Endodermal cell (in vitro differentiated cells): ENCODE measurements at regions not wholly inside any gene's neighbourhood (a gene's known extent, or its start where the extent isn't known, plus 50 kb on each side); places are given as distances from the start of the nearest gene placed in this dataset.

ENCODE experiments used
- DNase-seq: peaks from one replicate; pipeline ENCODE4 v3.0.0-alpha.2; 2017
- H3K27ac ChIP-seq: 2 replicates; pipeline ENCODE4 v1.5.1; 2013; ENCODE audit warnings: mild to moderate bottlenecking, low read depth, low read length, moderate library complexity
- H3K27me3 ChIP-seq: 2 replicates; pipeline ENCODE4 v1.6.1; 2013; ENCODE audit warnings: mild to moderate bottlenecking, low read length, moderate library complexity; ENCODE audit not compliant: insufficient read depth, control insufficient read depth, poor library complexity, severe bottlenecking
- H3K36me3 ChIP-seq: 2 replicates; pipeline ENCODE4 v1.7.0; 2013; ENCODE audit warnings: mild to moderate bottlenecking, low read length, moderate library complexity; ENCODE audit not compliant: control insufficient read depth, insufficient read depth
- H3K4me1 ChIP-seq: one replicate; pipeline ENCODE4 v1.7.0; 2013; ENCODE audit warnings: low read length; ENCODE audit not compliant: control insufficient read depth, insufficient read depth
- H3K4me3 ChIP-seq: 2 replicates; pipeline ENCODE4 v1.5.1; 2013; ENCODE audit warnings: mild to moderate bottlenecking, low read length, moderate library complexity
- H3K9ac ChIP-seq: 2 replicates; pipeline ENCODE4 v1.6.1; 2013; ENCODE audit warnings: mild to moderate bottlenecking, low read length, moderate library complexity; ENCODE audit not compliant: poor library complexity, severe bottlenecking; ENCODE audit errors: extremely low read depth
- H3K9me3 ChIP-seq: 2 replicates; pipeline ENCODE4 v1.6.1; 2013; ENCODE audit warnings: mild to moderate bottlenecking, low read length, moderate library complexity; ENCODE audit not compliant: control insufficient read depth
- H3K27ac Mint-ChIP-seq: 2 replicates; pipeline ENCODE4 v1.8.0; 2020; ENCODE audit warnings: mixed read lengths
- H3K27me3 Mint-ChIP-seq: 2 replicates; pipeline ENCODE4 v1.8.0; 2021; ENCODE audit warnings: mild to moderate bottlenecking, mixed read lengths; ENCODE audit not compliant: insufficient read depth
- H3K36me3 Mint-ChIP-seq: 2 replicates; pipeline ENCODE4 v1.8.0; 2020; ENCODE audit warnings: low read depth, mixed read lengths
- H3K4me1 Mint-ChIP-seq: 2 replicates; pipeline ENCODE4 v1.8.0; 2020; ENCODE audit warnings: mixed read lengths
- H3K4me3 Mint-ChIP-seq: 2 replicates; pipeline ENCODE4 v1.8.0; 2020; ENCODE audit warnings: mild to moderate bottlenecking, moderate library complexity, mixed read lengths
- H3K9me3 Mint-ChIP-seq: 2 replicates; pipeline ENCODE4 v1.8.0; 2020; ENCODE audit warnings: mild to moderate bottlenecking, mixed read lengths
- CTCF ChIP-seq: fragments of 200-600 bp; sonication (generic); conservative IDR thresholded peaks from 2 replicates; pipeline ENCODE4 v1.5.0; 2021; ENCODE audit warnings: antibody characterized with exemption, mild to moderate bottlenecking
- WGBS, 2 experiments: methylation state at CpG; one replicate each; pipeline versions ENCODE4 v1.1.5 to v1.1.7; 2013; ENCODE audit warnings: missing lambda C conversion rate in 2 of 2, mixed read lengths in 1 of 2; ENCODE audit not compliant: insufficient coverage in 1 of 2, insufficient read length in 1 of 2; 5-methylcytosine and 5-hydroxymethylcytosine counted together

DNA sequence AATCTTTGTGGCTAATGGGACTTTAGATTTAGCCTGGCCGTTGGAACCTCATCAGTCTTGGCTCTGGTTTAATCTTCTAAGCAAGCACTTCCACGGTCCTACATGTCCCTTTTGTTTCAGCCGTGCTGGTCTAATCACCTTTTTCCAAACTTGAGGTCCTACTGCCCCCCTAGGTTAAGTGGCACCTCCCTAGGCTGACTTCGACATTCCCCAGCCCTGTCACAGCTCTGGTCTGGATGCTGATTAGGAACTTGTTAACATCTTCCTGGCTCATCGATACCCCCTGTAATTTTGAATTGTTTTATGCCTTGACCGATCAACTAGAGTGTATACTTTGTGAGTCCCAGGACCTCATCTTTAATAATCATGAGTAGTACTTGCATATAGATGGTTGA lies 56.6 kb downstream of the OTOR start:
- H3K9ac ChIP-seq = no peak overlapping the region
- no peaks in the 10 kb centered on the region for H3K36me3 ChIP-seq
- H3K27me3 ChIP-seq = no peaks in the 10 kb centered on the region
- peaks cover 7% of the 10 kb centered on the region for H3K9me3 ChIP-seq
- H3K4me3 ChIP-seq = no peak overlapping the region
- no peak overlapping the region for H3K4me3 Mint-ChIP-seq
- no peak for TF ChIP-seq CTCF
- H3K27ac ChIP-seq = no peak overlapping the region
- no peak overlapping the region for H3K27ac Mint-ChIP-seq
- peaks cover 2% of the 10 kb centered on the region for H3K27me3 Mint-ChIP-seq
- H3K4me1 ChIP-seq = peaks cover 2% of the 10 kb centered on the region
- no peaks in the 10 kb centered on the region for H3K36me3 Mint-ChIP-seq
- H3K9me3 Mint-ChIP-seq = peaks cover 3% of the 10 kb centered on the region
- DNase-seq = peak; percentile 62
- 84 to 85% methylated on average over 5 to 6 of the region's 6 CpGs for WGBS, 2 experiments
- H3K4me1 Mint-ChIP-seq = peaks cover 27% of the 10 kb centered on the region

GRCh38 chr20:16806061-16806460 lies 57.9 kb downstream of the OTOR start:
- Mint-ChIP-seq H3K27me3 (peaks cover 2% of the 10 kb centered on the region), H3K4me1 (peaks cover 27% of the 10 kb centered on the region), H3K27ac (peak overlapping the region; percentile 69), H3K36me3 (no peaks in the 10 kb centered on the region), H3K9me3 (peaks cover 3% of the 10 kb centered on the region), H3K4me3 (no peak overlapping the region)
- peaks cover 2% of the 10 kb centered on the region for H3K4me1 ChIP-seq
- H3K9ac ChIP-seq = no peak overlapping the region
- peak; percentile 84 for DNase-seq
- H3K27me3 ChIP-seq = no peaks in the 10 kb centered on the region
- 57 to 72% methylated on average over 1 to 6 of the region's 6 CpGs for WGBS, 2 experiments
- no peak overlapping the region for H3K4me3 ChIP-seq
- peaks cover 7% of the 10 kb centered on the region for H3K9me3 ChIP-seq
- H3K27ac ChIP-seq = no peak overlapping the region
- no peak for TF ChIP-seq CTCF
- no peaks in the 10 kb centered on the region for H3K36me3 ChIP-seq

DNA sequence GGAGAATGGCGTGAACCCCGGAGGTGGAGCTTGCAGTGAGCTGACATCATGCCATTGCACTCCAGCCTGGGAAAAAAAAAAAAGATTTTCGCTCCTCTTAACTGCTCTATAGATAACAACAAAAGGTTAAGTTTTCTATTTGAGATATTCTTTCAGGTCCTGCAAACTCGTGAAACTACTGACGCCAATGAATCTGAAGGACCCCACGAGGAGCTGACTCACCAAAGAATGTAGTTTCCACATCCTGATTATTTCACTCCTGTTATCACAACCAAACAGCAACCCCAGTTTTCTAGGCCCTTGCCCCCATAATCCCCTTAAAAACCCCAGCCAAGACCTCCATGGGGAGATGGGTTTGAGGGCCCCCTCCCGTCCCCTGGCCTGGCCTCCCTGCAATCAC lies 58.7 kb downstream of the OTOR start:
- Mint-ChIP-seq H3K9me3 (peaks cover 3% of the 10 kb centered on the region), H3K27ac (peak overlapping the region; percentile 85)
- WGBS, 2 experiments = 69 to 83% methylated on average over 4 to 7 of the region's 7 CpGs

More for the DNA sequence above, 58.7 kb downstream of the OTOR start:
- no peak for TF ChIP-seq CTCF
- Mint-ChIP-seq H3K4me1 (peaks cover 27% of the 10 kb centered on the region), H3K36me3 (no peaks in the 10 kb centered on the region), H3K4me3 (no peak overlapping the region), H3K27me3 (peaks cover 2% of the 10 kb centered on the region)
- Histone ChIP-seq H3K4me1 (peaks cover 2% of the 10 kb centered on the region), H3K4me3 (no peak overlapping the region), H3K9me3 (peaks cover 7% of the 10 kb centered on the region), H3K27ac (no peak overlapping the region), H3K9ac (no peak overlapping the region), H3K36me3 (no peaks in the 10 kb centered on the region), H3K27me3 (no peaks in the 10 kb centered on the region)
- peak; percentile 53 for DNase-seq
